OCI-LY1 (cell line): ENCODE measurements at regions not wholly inside any gene's neighbourhood (a gene's known extent, or its start where the extent isn't known, plus 50 kb on each side); places are given as distances from the start of the nearest gene placed in this dataset.

Source experiments
- EZH2 ChIP-seq: fragments of 200-600 bp; sonication (generic), shearing (Covaris generic); IDR thresholded peaks from 2 replicates; pipeline ENCODE4 v1.8.0; 2017; ENCODE audit warnings: borderline replicate concordance, mixed run types, mild to moderate bottlenecking, antibody characterized with exemption, low read length, moderate library complexity, mixed read lengths
- TF ChIP-seq, protein P1 (sequence below): fragments of 200-600 bp; sonication (generic), shearing (Covaris generic); IDR thresholded peaks from 2 replicates; pipeline ENCODE4 v1.5.1; 2017; ENCODE audit warnings: mild to moderate bottlenecking, antibody characterized with exemption, low read length, moderate library complexity, mixed read lengths

DNA sequence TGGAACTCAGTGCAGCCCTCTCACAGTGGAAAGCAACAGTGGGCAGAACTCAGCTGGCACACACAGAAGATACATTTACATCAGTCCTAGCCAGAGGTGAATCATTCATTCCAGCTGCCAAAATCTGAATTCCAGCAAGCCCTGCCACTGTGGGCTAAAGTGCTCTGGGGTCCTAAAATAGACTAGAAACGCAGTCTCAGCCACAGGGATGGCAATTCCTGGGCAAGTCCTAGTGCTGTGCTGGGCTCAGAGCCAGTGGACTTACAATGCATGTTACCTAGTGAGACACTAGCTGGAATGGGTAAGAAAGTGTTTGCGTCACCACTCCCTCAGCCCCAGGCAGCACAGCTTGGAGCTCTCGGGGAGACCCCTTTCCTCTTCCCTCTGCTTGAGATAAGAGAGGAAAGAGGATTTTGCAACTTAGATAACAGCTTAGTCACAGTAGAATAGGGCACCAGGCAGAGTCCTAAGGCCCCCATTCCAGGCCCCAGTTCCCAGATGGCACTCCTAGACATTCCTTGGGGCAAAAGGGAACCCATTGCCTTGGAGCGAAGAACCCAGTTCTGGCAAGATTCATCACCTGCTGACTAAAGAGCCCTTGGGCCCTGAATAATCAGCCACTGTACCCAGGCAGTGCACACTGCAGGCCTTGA is 592.9 kb downstream of the FSCB start:
- TF ChIP-seq, protein P1, sequence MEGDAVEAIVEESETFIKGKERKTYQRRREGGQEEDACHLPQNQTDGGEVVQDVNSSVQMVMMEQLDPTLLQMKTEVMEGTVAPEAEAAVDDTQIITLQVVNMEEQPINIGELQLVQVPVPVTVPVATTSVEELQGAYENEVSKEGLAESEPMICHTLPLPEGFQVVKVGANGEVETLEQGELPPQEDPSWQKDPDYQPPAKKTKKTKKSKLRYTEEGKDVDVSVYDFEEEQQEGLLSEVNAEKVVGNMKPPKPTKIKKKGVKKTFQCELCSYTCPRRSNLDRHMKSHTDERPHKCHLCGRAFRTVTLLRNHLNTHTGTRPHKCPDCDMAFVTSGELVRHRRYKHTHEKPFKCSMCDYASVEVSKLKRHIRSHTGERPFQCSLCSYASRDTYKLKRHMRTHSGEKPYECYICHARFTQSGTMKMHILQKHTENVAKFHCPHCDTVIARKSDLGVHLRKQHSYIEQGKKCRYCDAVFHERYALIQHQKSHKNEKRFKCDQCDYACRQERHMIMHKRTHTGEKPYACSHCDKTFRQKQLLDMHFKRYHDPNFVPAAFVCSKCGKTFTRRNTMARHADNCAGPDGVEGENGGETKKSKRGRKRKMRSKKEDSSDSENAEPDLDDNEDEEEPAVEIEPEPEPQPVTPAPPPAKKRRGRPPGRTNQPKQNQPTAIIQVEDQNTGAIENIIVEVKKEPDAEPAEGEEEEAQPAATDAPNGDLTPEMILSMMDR, result no peak
- no peak for TF ChIP-seq EZH2
